ENCODE measurements at regions not wholly inside any gene's neighbourhood (a gene's known extent, or its start where the extent isn't known, plus 50 kb on each side); places are given as distances from the start of the nearest gene placed in this dataset.
"Not testable (repeated sequence)": the region's sequence is repeated elsewhere in the genome, so short reads cannot be mapped to it uniquely, and the experiment has no call there.

DNA sequence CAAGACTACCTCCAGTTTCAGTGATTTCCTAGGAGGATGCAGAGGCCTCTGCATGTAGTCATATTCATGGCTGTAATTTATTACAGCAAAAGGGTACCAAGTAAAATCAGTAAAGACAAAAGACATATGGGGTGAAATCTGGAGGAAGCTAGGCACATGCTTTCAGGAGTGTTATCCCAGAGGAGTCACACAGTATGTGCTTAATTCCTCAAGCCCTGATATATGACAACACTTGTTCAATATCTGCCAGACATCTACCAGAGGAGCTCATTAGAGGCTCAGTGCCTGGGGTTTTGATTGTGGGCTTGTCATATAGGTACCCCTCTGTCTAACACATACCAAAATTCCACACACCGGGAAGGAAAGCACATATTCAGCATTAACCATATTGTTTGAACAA lies 283.8 kb downstream of the CXCL12 start:
- BruUV-seq (replicated peaks): no TSS peak
- Mint-ChIP-seq H3K27ac (ENCODE audit: unreplicated experiment) (no peak overlapping the region), H3K27me3 (ENCODE audit: unreplicated experiment) (no peaks in the 10 kb centered on the region), H3K9me3 (ENCODE audit: low read depth, unreplicated experiment) (peaks cover 17% of the 10 kb centered on the region), H3K4me1 (ENCODE audit: low read depth, unreplicated experiment) (no peaks in the 10 kb centered on the region), H3K36me3 (ENCODE audit: insufficient read depth, unreplicated experiment) (no peaks in the 10 kb centered on the region), H3K4me3 (ENCODE audit: low read depth, unreplicated experiment) (no peak overlapping the region)
- CTCF ChIA-PET: interaction anchor here (0.6 kb wide), 1 partner anchor 154 kb away, joined by 3 read pairs; no protein-coding TSS in a partner anchor
- TF ChIP-seq, protein P1, sequence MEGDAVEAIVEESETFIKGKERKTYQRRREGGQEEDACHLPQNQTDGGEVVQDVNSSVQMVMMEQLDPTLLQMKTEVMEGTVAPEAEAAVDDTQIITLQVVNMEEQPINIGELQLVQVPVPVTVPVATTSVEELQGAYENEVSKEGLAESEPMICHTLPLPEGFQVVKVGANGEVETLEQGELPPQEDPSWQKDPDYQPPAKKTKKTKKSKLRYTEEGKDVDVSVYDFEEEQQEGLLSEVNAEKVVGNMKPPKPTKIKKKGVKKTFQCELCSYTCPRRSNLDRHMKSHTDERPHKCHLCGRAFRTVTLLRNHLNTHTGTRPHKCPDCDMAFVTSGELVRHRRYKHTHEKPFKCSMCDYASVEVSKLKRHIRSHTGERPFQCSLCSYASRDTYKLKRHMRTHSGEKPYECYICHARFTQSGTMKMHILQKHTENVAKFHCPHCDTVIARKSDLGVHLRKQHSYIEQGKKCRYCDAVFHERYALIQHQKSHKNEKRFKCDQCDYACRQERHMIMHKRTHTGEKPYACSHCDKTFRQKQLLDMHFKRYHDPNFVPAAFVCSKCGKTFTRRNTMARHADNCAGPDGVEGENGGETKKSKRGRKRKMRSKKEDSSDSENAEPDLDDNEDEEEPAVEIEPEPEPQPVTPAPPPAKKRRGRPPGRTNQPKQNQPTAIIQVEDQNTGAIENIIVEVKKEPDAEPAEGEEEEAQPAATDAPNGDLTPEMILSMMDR (IDR thresholded peaks at IDR 0.05; ENCODE audit: unreplicated experiment): no peak
- no peak for DNase-seq
- intact Hi-C loops (cut with micrococcal nuclease; ENCODE audit: unreplicated experiment): no loop called here

DNA sequence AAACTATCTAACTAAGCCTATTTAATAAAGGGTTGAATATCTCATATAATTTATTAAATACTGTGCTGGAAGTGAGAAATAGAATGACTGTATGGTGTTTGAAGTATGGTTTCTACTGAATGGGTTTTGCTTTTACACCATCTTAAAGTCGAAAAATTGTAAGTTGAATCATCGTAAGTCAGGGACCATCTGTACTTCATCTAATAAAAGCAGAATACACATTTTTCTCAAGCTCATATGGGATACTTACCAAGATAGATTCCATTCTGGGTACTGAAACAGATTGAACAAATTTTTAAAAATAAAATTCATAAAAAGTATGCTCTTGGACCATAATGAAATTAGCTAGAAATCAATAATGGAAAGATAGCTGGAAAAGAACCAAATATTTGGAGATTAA lies 285.4 kb downstream of the CXCL12 start:
- no TSS peak for BruUV-seq (replicated peaks)
- no peaks in the 10 kb centered on the region for H3K27me3 Mint-ChIP-seq (ENCODE audit: unreplicated experiment)
- H3K27ac Mint-ChIP-seq (ENCODE audit: unreplicated experiment): no peak overlapping the region
- H3K4me1 Mint-ChIP-seq (ENCODE audit: low read depth, unreplicated experiment): no peaks in the 10 kb centered on the region
- no peak overlapping the region for H3K4me3 Mint-ChIP-seq (ENCODE audit: low read depth, unreplicated experiment)
- H3K9me3 Mint-ChIP-seq (ENCODE audit: low read depth, unreplicated experiment): peaks cover 14% of the 10 kb centered on the region
- intact Hi-C loops (cut with micrococcal nuclease; ENCODE audit: unreplicated experiment): no loop called here
- no peaks in the 10 kb centered on the region for H3K36me3 Mint-ChIP-seq (ENCODE audit: insufficient read depth, unreplicated experiment)
- DNase-seq: no peak
- CTCF ChIA-PET: no interaction called here
- TF ChIP-seq, protein P1 (IDR thresholded peaks at IDR 0.05; ENCODE audit: unreplicated experiment): no peak

DNA sequence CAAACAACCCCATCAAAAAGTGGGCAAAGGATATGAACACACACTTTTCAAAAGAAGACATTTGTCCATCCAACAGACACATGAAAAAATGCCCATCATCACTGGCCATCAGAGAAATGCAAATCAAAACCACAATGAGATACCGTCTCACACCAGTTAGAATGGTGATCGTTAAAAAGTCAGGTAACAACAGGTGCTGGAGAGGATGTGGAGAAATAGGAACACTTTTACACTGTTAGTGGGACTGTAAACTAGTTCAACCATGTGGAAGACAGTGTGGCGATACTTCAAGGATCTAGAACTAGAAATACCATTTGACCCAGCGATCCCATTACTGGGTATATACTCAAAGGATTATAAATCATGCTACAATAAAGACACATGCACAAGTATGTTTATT lies 288.7 kb downstream of the CXCL12 start:
- peaks cover 21% of the 10 kb centered on the region for H3K9me3 Mint-ChIP-seq (ENCODE audit: low read depth, unreplicated experiment)
- H3K27ac Mint-ChIP-seq (ENCODE audit: unreplicated experiment); DNase-seq; BruUV-seq (replicated peaks); H3K36me3 Mint-ChIP-seq (ENCODE audit: insufficient read depth, unreplicated experiment); CTCF ChIA-PET; H3K4me1 Mint-ChIP-seq (ENCODE audit: low read depth, unreplicated experiment); H3K4me3 Mint-ChIP-seq (ENCODE audit: low read depth, unreplicated experiment); H3K27me3 Mint-ChIP-seq (ENCODE audit: unreplicated experiment); intact Hi-C loops (cut with micrococcal nuclease; ENCODE audit: unreplicated experiment): not testable (repeated sequence)

DNA sequence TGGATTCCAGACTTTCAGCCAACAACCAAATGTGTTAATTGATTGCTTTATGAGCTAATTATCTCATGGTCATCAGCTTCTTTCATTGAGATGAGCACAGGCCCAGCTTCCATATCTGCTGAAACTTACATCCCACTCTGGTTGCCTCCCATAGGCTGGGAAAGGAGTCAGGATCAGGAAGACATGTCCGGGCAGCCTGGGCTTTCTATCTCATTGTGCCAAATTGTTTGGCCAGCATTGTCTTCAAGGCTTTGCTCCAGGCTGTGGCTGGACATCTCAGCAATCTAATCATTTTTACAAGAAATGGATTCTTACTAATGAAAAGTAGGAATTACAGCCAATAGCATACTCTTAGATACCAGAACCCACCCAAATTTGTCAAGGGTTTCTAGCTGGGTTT lies 295.2 kb downstream of the CXCL12 start:
- Mint-ChIP-seq H3K36me3 (ENCODE audit: insufficient read depth, unreplicated experiment) (no peaks in the 10 kb centered on the region), H3K27me3 (ENCODE audit: unreplicated experiment) (no peaks in the 10 kb centered on the region), H3K27ac (ENCODE audit: unreplicated experiment) (no peak overlapping the region), H3K4me3 (ENCODE audit: low read depth, unreplicated experiment) (no peak overlapping the region), H3K4me1 (ENCODE audit: low read depth, unreplicated experiment) (no peaks in the 10 kb centered on the region), H3K9me3 (ENCODE audit: low read depth, unreplicated experiment) (peaks cover 20% of the 10 kb centered on the region)
- no peak for DNase-seq
- TF ChIP-seq, protein P1 (IDR thresholded peaks at IDR 0.05; ENCODE audit: unreplicated experiment): no peak
- CTCF ChIA-PET: no interaction called here
- intact Hi-C loops (cut with micrococcal nuclease; ENCODE audit: unreplicated experiment): no loop called here
- no TSS peak for BruUV-seq (replicated peaks)

- no peak for DNase-seq
- H3K4me3 Mint-ChIP-seq (ENCODE audit: low read depth, unreplicated experiment): no peak overlapping the region
- H3K27me3 Mint-ChIP-seq (ENCODE audit: unreplicated experiment): no peaks in the 10 kb centered on the region
- peaks cover 16% of the 10 kb centered on the region for H3K9me3 Mint-ChIP-seq (ENCODE audit: low read depth, unreplicated experiment)
- no TSS peak for BruUV-seq (replicated peaks)
- TF ChIP-seq, protein P1 (IDR thresholded peaks at IDR 0.05; ENCODE audit: unreplicated experiment): no peak
- CTCF ChIA-PET: no interaction called here
- no peaks in the 10 kb centered on the region for H3K36me3 Mint-ChIP-seq (ENCODE audit: insufficient read depth, unreplicated experiment)
- intact Hi-C loops (cut with micrococcal nuclease; ENCODE audit: unreplicated experiment): no loop called here
- no peak overlapping the region for H3K27ac Mint-ChIP-seq (ENCODE audit: unreplicated experiment)
- H3K4me1 Mint-ChIP-seq (ENCODE audit: low read depth, unreplicated experiment): no peaks in the 10 kb centered on the region
Measured at GRCh38 chr10:44087403-44087802, 297.5 kb downstream of the CXCL12 start.

Measured in Calu3 (cell line).